Medulla oblongata (tissue), 1 donor: ENCODE measurements at regions not wholly inside any gene's neighbourhood (a gene's known extent, or its start where the extent isn't known, plus 50 kb on each side); places are given as distances from the start of the nearest gene placed in this dataset.

Source experiments
- DNase-seq: peaks from one replicate; pipeline ENCODE4 v3.0.0-alpha.2; 2015; ENCODE audit errors: extremely low spot score

DNA sequence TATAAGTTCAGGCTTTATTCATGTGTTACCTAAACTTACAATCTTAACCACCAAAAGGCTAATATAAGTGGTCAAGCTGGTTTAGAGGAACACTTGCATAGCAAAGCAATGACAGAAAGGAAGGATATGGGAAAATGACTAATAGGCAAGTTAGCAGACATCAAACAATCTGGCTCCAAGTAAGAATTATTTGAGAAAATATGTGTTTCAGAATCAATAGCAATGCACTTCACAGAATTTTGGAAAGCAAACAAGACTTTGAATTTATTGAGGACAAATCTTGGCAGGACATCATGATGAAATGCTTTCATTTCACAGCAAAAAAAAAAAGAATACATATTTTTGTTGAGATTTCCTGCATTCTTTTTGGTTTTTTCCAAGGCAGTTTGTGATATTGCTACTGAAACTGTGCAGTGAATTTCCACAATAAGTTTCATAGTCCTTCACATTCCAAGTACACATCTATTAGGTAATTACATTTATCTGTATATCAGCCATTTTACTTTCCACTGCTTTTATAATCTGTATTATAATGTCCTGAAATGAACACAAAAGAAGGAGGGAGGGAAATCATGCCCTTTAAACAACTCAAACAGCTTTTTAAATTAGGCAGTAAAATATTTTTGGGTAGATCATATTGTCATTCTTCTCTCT lies 417.9 kb downstream of the NR2F1-AS1 start:
- no peak for DNase-seq

DNA sequence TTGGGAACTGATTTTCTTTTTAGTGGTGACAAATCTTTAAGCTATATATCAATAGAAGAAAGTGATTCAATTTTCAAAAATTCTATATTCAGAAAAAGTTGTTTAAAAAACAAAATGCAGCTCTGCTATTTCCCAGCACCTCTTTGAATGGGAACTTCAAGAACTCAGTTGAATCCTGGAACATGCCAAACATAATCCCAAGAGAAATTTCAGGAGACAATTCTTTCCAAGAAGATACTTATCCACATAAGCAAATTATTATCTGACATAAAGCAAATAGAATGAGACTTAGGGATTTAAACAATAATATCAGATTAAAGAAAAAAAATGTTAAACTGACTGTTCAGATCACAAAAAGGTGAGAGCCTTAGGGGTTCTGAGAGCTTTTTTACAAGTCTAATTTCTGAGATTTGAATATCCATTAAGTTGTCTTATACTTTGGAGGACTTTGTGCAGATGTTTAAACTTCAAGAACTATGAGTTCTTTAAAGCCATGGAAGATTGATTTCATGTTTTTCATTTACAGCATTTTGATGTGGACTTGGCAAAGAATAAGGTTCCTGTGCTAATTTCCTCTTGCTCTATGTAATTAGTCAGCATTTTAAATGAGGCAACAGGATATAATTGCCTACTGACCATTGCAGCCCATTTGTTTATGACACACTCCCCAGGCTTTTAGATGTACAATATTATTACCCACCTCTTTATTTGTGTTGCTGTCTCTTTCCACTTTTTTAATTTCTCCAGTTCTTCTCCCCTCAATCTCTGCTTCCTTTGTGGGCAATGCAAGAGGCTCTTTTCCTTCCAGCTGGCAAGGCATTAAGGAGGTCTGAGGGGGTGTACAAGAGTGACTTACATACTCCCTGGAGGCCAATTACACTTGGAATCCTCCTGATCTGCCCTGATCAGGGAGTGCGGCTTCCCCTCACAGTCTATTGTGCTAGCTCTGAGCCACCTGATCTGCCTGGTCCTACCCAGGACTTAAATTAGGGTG lies 419.1 kb downstream of the NR2F1-AS1 start:
- DNase-seq: no peak

DNA sequence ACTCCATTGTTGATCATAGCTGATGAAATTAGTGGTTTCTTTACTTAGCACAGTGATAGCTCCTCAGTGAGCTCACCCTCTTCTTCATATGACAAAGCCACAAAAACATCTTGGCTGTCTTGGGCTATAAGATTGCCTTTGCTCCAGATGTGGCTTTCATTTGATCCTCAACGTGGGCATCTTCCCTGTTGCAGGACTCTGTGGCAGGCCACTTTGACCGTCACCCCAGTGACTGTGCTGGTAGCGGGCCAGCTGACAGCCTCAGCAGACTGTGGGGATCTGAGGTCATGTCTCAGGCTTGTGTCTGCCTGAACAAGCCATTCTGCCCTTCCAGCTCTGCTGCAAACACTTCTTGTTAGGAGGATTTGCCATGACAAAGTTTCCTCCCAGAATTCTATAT lies 422.2 kb downstream of the NR2F1-AS1 start:
- no peak for DNase-seq

DNA sequence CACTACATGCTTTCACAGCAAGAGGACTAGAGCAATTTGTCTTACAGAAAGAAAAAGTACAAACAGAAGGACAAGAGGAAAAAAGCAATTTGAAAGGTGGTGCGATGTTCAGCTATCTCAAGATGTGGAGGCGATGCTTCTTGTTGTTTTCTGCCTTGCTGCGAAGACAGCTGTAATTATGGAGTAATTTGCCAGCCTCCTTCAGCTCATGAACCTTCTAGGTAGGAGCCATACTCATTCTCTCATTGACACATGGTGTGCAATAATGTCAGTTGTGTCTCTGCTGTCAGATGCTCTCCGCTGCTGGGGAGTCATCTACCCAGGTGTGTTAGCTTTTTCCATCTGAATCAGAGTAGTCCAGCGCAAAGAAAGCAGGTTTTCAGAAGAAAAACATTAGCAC lies 424.5 kb downstream of the NR2F1-AS1 start:
- no peak for DNase-seq

DNA sequence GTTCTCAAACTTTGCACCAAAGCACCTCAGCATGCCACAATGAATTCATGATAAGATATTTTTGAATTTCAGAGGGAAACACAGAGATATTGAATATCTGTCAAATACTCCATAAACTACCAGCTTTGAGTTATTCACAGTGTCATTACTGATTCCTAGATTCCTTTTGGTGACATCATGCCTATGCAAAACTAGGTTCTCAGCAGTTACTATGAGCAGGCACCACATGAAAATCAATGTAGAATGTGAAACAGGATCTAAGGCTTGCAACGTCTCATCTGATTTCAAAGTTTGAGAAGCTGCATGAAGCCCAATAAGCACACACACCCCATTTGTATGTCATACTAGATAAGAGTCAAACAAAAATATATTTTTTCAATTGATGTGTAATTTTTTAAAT lies 426.5 kb downstream of the NR2F1-AS1 start:
- DNase-seq: no peak

DNA sequence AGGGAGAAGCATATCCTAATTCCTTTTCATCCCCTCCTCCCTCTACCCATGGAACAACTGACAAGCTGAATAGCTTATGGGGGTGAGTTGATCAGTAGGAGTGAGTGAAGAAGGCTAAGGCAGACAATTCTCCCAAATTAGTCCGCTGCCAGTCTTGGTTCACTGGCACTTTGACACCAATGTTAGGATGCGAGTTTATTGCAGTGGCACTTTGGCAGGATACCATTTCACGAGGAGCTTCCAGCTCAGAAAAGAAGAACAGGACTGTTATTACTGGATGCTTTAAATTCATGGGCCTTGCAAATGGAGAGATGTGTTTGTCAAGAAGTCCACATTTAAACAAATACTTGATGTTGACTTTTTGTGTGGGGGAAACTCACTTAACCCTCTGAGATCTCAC lies 427.6 kb downstream of the NR2F1-AS1 start:
- no peak for DNase-seq

DNA sequence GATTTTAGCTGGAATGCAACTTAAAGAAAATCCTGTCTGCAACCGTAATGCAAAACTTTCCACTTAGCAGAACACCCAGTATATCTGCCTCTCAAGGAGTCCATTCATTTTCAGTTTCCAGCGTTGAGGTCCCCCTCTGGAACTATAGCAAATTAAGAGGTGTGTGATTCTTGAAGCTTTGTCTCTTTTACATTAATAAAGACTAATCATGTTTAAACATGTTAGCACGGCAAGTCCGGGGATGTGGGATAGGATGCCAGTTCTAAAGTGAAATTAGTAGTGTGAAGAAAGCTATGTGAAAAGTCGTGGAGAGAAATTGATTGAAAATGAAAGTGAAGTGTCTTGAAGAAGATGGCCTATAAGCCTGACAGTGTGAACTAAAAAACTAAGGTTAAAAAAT lies 429.1 kb downstream of the NR2F1-AS1 start:
- DNase-seq: no peak

DNA sequence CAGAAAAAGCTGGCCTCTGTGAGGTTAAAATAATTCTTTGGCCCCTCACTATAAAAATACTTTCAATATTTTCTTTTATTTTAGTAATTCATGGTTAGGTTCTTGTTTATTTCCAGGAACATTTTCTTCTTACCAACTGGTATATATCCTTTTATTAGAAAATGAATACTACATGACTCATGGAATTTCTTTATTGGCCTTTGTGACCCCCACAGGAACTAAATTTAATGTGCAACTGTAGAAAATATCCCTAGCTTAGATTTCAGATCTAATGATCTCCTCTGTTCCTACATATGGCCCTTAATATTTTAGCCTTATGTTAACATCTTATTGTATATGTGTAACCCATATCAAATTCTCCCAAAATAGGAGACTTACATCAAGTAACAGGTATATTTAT lies 429.9 kb downstream of the NR2F1-AS1 start:
- no peak for DNase-seq

DNA sequence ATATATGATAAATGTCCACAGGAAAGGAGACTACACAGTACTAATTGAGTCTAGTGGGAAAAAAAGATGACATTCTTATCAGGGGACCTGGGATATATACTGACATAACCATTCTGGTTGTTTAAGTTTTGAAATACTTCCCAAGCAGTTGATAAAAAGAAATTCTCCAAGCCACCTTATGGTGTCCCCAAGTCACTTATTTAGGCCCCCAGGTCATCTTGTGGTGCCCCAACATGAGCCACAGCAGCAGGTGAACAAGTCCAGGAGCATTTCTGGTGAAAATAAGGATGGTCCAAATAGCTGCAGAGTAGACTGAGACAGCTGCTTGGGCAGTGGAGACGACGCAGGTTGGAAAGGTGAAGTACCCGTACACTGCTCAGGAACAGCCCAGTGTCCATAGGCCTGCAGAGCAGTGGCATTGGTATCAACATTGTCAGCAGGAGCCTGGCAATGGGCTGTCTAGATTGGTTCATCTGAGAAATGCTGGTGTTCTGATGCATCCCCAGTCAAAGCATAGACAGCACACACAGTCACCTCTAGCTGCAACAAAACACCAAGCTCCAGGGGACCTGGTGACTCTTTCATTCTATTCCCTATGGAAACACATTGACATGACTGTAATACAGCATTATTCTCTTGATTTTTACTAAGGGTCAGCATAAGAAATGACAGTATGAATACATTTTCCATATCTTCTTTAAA lies 430.6 kb downstream of the NR2F1-AS1 start:
- no peak for DNase-seq

DNA sequence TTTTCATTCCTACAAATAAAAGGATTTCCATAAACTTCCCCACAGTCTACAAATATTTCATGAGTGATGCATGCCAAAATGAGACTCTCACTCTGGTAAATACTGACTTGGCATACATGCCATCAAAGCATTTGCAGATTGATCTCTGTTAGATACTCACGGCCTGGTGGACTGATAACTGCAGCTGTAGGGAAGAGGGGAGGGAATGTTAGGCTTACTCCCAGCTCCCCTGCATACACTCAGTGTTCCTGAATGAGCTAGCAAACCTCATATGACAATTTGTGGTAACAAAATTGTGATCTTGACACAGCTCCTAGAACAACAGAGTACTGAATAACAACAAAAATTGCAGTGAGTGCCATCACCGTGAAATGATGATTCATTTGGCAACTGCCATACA lies 435.3 kb downstream of the NR2F1-AS1 start:
- no peak for DNase-seq

DNA sequence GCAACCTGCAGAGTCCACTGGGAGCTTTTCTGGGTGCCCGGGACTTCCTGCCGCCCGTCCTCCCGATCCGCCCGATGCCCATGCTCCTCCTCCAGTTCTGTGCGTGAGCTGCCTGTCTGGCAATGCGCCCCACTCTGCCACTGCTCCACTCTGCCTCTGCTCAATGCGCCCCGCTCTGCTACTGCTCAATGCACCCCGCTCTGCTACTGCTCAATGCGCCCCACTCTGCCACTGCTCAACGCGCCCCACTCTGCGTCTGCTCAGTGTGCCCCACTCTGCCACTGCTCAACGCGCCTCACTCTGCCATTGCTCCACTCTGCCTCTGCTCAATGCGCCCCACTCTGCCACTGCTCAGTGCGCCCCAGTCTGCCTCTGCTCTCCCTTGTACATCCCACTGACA lies 436.0 kb downstream of the NR2F1-AS1 start:
- no peak for DNase-seq

DNA sequence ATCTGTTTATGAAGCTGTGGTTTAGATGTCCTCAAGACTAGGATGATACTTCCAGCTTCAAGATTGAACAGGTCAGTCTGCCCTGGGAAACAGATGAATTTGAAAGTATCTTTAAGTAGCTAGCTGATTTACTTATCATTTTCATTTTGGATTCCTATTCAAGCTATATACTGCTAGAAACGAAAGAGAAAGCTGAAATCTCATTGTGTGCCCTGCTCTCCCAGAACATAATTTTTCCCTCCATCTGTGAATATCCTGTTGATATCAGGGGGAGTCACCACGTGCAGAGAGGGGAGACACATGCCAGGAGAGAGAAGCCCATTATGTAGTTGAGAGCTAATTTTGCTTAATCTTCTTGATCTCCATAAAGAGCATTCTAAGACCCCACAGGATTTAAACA lies 439.1 kb downstream of the NR2F1-AS1 start:
- DNase-seq: no peak

DNA sequence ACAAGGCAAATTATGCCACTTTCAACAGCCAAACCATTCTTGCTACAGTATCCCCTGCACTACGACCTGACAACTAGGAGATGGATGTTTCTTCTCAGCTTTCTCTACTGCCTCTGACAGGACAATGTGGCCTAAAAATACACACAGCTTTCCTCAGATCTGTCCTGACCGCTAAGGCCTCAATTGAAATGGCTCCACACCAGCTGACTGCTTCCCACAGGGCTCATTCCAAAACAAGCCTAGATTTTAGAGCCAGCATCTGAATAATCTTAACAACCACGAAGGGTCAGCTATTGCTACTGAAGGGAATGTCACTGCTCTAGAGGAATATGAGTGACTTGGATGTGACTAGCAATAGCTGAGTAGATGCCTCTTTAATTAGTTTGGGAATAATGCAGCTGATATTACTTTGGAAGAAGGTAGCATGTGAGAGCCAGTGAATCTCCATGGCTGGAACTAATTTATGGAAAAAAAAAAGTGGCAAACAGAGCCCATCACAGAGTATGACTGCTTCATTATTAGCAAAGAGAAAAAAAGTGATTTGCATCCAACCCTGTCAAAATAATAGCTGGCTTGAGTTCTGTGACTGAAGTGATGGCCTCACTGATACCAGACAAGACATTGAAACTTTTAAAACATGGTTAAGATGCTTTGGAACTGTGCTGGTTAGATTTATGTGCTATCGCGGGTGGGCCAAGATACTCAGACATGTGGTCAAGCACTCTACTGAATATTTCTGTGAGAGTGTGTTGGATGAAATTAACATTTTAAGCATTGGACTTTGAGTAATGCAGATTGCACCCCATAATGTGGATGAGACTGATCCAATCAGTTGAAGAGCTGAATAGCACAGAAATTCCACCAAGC lies 450.2 kb downstream of the NR2F1-AS1 start:
- DNase-seq: peak; percentile 27

DNA sequence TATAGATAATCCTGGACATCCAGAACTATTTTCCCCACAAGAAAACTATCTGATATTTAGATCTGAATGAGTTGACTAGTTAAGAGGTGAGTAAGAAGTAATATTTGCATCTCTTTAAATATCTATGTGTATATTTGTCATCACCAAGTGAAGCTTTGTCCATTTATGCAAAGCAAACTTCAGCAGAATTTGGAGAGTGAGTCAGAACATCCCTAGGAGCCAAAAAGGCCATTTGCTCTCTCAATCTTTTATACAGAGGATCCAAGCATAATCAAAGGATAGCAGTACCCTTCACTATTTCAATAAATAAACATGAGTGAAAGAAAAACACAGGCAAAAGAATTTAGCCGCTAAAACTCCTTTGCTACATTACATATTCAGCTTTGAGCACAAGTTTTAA lies 454.4 kb downstream of the NR2F1-AS1 start:
- no peak for DNase-seq

DNA sequence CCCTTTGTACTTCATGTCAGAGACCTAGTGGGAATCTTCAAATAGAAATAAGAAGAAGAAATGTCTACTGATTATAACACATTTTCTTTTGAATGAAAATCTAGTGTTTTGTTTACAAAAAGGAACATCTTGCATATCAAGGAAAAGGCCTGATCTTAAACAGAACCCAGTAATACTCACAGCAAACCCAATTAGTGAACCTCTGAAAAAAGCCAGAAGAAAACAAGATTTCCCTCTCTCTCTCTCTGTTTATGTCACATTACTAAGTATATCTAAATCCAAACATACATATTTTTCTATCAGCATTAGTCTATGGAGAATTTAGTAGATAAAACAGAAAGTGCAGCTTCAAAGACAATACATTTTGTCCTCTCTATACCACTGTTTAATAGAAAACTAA lies 457.9 kb downstream of the NR2F1-AS1 start:
- DNase-seq: no peak

DNA sequence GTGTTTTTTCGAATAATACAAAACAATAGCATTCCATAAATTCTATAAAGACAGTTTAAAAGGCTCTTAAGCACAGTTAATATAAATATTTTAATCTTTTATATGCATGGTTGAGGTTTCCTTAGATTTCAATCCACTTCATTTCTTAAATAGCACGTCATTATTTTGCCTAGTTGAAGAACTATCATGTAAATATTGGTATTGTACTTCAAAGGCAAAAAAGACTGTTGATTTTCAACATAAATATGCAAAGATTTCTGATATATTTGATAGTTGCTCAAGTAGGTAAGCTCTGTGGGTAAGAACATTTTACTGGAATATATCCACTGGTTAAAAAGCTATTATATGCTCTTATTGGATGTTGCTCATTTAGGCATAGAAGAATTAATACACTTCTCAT lies 458.6 kb downstream of the NR2F1-AS1 start:
- DNase-seq: no peak

DNA sequence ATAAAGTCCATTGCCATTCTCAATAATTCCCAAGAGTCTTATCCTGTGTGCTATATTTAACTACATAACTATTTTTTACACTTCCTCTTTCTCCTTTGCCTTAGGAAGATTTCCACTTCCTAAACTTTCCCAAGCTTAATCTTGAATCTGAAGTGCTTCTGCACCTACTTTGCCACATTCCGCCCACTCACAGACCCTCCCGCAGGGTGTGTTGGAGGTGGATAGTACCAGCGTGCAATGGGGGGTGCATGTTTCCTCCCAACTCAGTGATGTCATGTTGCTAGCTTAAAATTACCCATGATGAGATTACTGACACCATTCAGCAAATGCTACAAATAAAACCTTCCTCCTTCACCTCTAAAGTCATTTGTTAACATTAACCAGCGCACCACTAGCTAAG lies 460.2 kb downstream of the NR2F1-AS1 start:
- DNase-seq: no peak

DNA sequence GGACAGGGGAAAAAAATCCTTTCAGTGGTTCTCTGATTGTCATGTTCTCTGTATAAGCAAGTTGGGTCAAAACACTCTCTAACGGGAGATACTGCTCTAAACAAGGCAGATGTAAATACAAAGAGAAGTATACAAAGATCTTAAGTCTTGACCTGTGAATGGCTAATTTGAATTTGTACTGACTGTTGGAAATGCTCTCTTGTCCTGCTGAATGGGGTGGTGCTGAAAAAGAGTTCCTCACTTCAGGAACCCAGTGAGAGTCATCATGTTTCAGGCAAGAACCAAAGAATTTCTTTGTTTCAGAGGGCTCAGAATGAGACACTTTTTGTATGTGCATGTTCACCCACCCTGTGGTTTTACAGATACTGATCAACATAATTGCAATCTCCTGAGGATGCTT lies 461.0 kb downstream of the NR2F1-AS1 start:
- no peak for DNase-seq

DNA sequence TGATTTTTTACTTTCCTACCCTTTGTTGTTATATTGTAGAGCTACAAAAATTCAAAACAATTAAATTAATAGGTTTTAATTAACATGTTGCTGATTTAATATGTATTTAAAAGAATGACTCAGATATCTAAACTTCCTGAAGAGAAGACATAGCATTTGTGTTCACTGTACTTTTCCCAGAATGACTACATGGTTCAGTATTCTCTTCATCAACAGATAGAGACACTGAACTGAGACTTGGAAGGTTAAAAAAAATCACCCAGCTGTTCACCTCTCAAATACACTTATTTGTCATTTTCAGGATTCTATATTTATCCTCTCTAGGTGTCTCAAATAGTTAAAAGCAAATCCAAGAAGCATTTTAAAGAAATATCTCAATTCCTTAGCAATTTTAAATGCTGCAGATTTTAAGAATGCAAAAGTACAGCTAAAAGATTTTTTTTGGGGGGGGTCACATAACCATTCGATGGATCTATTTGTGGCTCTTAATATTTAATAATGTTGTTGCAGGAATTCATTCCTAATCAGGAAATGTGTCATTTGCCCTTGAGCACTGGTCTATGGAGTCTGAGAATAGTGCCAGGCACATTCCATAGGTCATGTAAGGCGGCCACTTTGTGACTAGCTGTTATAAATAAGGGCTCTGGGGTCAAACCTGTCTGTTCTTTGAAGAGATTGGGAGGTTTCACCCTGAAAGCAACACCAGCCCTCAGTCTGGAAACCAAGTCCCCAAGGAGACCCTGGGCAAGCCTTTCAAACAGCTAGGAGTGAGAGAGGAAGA lies 463.1 kb downstream of the NR2F1-AS1 start:
- no peak for DNase-seq

DNA sequence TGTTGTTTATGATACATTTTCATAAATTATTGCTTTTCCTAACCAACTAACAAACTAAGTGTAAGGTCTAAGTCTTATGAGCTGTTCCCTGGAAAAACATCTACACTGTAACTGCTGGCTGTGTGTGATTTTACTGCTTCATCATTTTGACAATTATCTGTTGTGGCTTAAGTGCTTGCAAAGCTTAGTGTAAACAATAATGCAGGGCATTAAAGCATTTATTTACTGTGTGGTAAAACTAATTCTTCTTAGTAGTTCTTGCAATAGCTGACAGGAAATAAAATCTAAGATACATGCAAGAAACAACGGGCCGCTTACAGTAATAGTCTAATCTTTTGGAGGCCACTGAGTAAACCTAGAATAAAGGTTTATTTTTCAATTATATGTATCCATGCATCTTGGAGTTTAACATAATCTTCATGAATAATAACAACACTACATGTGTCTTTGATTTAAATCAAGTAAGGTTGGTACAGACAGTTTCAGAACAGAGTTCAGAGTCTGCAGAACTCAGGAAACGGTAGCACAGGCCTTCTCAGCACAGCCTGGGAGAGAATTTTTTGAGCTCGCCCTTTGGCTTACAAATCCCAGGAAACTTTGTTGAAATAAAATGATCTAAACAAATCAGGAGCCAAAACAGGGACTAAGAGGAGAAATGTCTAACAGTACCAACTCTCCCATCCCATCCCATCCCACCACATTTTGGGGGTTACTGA lies 473.1 kb downstream of the NR2F1-AS1 start:
- DNase-seq: no peak
